GM19239 (cell line): ENCODE measurements at regions not wholly inside any gene's neighbourhood (a gene's known extent, or its start where the extent isn't known, plus 50 kb on each side); places are given as distances from the start of the nearest gene placed in this dataset.

Experiments
- DNase-seq: peaks from one replicate; pipeline ENCODE4 v3.0.0; 2011; ENCODE audit warnings: low spot score; ENCODE audit not compliant: insufficient read length
- FAIRE-seq: peaks from 2 replicates; lab custom pipeline; 2011; peaks lifted over from hg19 to GRCh38; lab: Jason Lieb, UNC

- FAIRE-seq (no peak), DNase-seq (no peak)
These were observed 51.1 kb upstream of the ZNF236 start for GRCh38 chr18:76771192-76771799.

DNA sequence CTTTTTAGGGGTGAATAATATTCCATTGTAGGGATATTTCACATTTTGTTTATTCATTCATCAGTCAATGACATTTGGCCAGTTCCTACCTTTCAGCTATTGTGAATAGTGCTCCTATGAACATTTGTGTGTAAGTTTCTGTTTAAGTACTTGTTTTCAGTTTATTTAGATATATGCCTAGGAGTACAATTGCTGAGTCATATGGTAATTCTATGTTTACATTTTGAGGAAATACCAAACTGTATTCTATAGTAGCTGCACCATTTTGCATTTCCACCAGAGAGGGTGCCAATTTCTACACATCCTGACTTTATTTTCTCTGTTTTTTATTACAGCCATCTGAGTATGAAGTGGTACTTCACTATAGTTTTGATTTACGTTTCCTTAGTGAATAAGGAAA lies 54.4 kb upstream of the ZNF236 start:
- DNase-seq (no peak), FAIRE-seq (no peak)

- FAIRE-seq: no peak
- DNase-seq: no peak
These were observed 55.9 kb upstream of the ZNF236 start for GRCh38 chr18:76766429-76766828.

GRCh38 chr18:76765649-76766048 lies 56.7 kb upstream of the ZNF236 start:
- DNase-seq (no peak), FAIRE-seq (no peak)

GRCh38 chr18:76764291-76764901 lies 58.0 kb upstream of the ZNF236 start:
- no peak for DNase-seq
- no peak for FAIRE-seq

GRCh38 chr18:76759056-76759455 lies 63.3 kb upstream of the ZNF236 start:
- no peak for FAIRE-seq
- DNase-seq: no peak

DNA sequence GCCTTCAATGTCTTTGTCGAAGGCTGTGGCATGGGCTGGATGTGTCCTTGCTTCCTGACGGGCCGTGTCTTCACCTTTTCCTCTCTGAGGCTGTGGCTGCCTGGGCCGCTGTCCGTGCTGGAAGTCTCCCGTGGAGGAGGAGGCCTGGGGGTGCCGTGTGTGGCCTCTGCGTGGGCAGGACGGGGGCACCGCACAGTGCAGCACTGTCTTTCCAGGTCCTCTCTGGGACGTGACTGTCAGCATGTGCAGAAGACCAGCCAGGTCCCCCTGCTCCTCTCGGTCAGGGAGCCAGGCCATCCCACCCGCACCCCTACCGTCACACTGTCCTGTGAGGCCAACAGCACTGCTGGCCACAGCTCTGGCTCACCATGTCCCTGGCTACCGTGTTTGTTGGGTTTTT lies 64.4 kb upstream of the ZNF236 start:
- DNase-seq (no peak), FAIRE-seq (no peak)

- DNase-seq (no peak), FAIRE-seq (no peak)
These were observed 65.0 kb upstream of the ZNF236 start for GRCh38 chr18:76757335-76757734.

- FAIRE-seq (no peak), DNase-seq (no peak)
These were observed 65.7 kb upstream of the ZNF236 start for GRCh38 chr18:76756531-76757253.

DNA sequence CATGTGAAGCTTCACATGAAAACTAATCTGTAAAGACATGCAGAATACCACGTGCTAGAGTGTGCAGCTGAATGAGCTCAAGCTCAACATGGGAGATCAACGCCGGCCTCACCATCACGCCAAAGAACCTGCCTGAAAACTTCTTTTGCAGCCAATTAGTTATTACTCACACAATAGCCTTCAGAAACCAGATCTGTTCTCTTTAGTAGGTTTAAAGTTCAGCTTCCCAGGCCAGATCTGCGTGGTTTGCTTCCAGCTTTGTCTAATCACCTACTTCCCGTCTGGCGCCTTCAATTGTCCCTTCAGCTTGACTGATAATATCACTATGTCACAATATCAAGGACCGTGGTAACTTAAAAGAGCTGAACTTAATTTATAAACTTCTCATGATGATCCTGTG lies 68.0 kb upstream of the ZNF236 start:
- FAIRE-seq (no peak), DNase-seq (no peak)

DNA sequence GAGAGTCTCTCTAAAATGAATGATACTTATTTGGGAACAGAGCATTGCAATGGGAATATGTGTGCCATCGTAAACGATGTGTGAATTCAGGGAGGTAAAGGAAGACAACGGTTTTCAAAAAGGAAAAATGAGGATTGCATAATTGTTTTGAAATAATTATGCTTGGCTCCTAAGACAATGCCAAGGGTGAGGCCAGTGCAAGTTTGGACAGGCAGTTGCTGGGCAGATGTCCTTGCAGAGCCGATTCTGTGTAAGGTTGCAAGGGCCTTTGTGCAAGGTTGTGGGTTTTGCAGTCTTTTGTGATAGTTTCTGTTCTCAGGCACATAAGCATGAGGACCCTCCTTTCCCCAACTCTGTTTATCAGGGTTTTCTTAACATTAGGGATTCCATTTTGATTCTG lies 70.0 kb upstream of the ZNF236 start:
- FAIRE-seq (no peak), DNase-seq (no peak)

DNA sequence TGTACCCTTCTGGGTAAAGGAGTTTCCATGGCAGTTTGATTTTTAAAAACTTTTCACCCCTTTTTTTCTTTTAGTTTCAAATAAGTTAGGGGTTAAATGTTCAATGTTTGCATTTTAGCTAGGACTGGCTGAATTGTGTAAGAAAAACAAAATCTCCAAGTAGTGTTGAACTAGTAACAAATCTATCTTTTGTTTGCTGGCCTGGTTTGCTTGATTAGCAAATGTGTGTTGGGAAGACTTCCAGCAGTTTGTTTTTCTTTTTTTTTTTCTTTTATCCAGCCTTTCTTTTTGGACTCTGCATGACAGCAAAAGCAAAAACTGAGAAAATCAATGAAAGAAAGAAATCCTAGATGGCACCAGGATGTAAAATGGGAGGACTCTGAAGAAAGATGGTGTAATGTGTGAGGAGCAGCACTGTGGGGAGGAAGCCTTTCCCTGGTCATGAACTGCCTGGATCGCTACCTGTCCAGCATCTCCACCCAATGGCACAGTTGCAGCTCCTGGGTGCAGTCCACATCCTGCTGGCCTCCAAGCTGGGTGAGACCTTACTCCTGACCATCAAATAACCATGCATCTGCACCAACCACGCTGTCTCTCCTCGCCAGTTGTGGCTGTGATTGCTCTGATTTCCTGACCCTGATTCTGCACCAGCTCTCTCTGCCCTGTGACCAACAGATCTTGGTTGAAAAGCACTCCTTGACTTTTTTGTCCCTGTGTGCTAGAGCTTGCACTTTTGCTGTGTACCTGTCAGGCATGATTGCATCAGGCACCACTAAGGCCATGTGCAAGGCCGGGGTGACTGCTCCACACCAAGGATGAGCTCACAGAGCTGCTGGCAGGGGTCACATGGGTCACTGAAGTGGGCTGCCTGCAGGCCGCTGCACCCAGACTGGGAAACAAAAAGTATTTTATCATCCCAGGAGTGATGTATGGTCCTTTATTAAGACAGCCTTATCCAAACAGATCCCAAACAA lies 71.2 kb upstream of the ZNF236 start:
- no peak for FAIRE-seq
- no peak for DNase-seq

DNA sequence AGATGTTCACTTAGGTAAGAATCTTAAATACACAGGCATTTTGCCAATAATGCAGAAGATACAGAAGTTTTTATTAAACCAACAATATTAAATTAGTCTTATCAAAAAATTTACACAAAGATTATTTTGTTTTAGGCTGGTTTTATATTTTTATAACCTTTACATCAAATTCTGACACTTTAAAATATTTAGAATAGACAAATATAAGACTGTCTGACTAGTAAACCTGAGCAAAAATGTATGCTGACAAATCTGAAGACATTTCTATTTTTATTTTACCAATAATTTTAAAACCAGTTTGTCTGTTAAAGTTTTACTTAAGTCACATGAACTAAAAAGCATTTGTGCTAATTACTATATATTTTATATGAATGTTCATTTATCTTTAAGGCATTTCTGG lies 72.1 kb upstream of the ZNF236 start:
- DNase-seq (no peak), FAIRE-seq (no peak)

DNA sequence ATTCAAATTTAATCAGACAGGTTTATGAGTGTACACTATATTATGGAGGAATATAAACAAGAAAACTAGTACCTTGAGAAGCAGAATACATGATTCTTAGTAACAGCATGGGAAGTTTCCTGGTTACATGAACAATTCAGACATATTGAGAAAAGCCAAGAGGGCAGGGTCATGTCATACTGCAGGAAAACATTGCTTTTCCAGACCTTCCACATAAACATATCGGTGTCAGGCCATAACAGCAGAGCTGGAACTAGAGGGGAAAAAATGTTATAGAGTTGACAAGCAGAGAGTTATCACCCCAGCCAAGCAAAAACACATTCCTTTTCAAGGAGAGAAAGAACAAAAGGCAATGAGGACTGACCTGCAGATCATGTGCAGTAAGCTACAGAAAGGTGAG lies 74.7 kb upstream of the ZNF236 start:
- no peak for FAIRE-seq
- DNase-seq: no peak

- FAIRE-seq: no peak
These were observed 81.0 kb upstream of the ZNF236 start for GRCh38 chr18:76741346-76741745.

GRCh38 chr18:76736309-76736708 lies 86.0 kb upstream of the ZNF236 start:
- DNase-seq (no peak), FAIRE-seq (no peak)

More at GRCh38 chr18:76741346-76741745, 81.0 kb upstream of the ZNF236 start:
- DNase-seq: no peak

GRCh38 chr18:76730901-76731300 lies 91.5 kb upstream of the ZNF236 start:
- no peak for DNase-seq

GRCh38 chr18:76727589-76727988 lies 94.8 kb upstream of the ZNF236 start:
- DNase-seq: no peak
- FAIRE-seq: no peak

More at GRCh38 chr18:76730901-76731300, 91.5 kb upstream of the ZNF236 start:
- no peak for FAIRE-seq

DNA sequence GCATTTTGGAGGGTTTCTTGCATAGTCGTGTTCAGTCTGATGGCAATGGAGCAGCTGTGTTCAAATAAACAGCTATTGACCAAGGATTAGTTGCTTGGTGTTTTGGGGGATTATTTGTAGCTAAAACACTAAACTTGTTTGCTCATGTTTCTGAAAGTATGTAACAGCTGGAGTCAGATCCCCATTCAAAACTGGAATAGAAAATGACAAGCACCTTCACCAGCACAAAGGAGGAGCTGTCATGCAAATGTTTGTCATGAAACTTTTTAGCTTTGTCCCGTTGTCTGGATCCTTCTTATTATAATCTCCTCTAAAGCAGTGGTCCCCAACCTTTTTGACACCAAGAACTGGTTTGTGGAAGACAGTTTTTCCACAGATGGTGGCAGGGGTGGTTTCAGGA lies 96.9 kb upstream of the ZNF236 start:
- FAIRE-seq: no peak

DNA sequence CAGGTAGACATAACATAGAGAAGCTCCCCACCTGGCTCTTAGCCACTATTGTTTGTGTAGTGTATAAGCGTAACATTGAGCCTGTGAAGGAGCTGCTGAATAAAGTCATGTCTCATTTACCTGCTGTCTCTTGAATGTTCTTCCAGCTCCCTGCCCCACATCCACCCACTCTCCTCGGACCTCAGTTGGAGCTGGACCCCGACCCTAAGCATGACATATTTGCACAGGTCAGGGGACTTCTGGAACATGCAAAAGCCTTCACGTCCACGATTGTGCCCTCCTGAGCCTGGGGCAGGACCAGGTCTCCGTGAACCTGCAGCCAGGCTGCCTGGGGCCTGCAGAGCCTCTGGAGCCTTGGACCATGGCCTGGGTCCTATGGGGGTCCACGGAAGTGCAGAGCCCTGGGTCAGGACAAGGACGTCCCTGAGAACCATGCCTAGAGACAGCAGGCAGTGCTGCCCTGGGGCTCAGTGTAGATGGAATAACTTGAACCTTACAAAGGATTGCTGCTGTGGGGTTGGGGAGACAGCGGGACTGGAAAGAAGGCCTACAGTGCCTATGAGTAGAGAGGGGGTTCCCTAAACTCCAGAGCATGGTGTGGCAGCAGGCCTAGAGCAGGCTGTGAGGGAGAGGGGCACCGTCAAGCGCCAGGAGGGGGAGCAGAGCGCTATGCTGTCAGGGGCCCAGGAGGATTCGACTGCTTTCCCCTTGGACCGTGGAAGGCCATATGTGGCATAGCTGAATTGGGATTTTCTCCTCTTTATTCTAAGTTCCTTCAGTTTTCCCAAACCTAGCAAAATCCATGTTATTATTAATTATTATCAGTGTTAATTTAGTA lies 99.9 kb upstream of the ZNF236 start:
- no peak for DNase-seq
- FAIRE-seq: no peak

More for the DNA sequence above, 96.9 kb upstream of the ZNF236 start:
- no peak for DNase-seq
